Type B pancreatic cell (in vitro differentiated cells): ENCODE measurements at regions not wholly inside any gene's neighbourhood (a gene's known extent, or its start where the extent isn't known, plus 50 kb on each side); places are given as distances from the start of the nearest gene placed in this dataset.

Experiments used
- DNase-seq: peaks from one replicate; pipeline ENCODE4 v3.0.0; 2021; ENCODE audit warnings: mixed read lengths; ENCODE audit not compliant: unreplicated experiment; ENCODE audit errors: extremely low spot score
- H3K27ac Mint-ChIP-seq: 2 replicates; pipeline ENCODE4 v1.8.0; 2021; ENCODE audit warnings: mild to moderate bottlenecking, mixed read lengths
- H3K27me3 Mint-ChIP-seq: 2 replicates; pipeline ENCODE4 v1.8.0; 2021; ENCODE audit warnings: mixed read lengths
- H3K36me3 Mint-ChIP-seq: 2 replicates; pipeline ENCODE4 v1.8.0; 2021; ENCODE audit warnings: mixed read lengths
- H3K4me1 Mint-ChIP-seq: one replicate; pipeline ENCODE4 v1.8.0; 2021; ENCODE audit warnings: mixed read lengths; ENCODE audit not compliant: unreplicated experiment
- H3K4me3 Mint-ChIP-seq: 2 replicates; pipeline ENCODE4 v1.8.0; 2021; ENCODE audit warnings: mild to moderate bottlenecking, mixed read lengths
- H3K9me3 Mint-ChIP-seq: 2 replicates; pipeline ENCODE4 v1.8.0; 2021; ENCODE audit warnings: mixed read lengths
- CTCF ChIP-seq: fragments of 200-600 bp; sonication (generic); conservative IDR thresholded peaks from 2 replicates; pipeline ENCODE4 v1.5.0; 2021; ENCODE audit warnings: antibody characterized with exemption, mild to moderate bottlenecking

- Mint-ChIP-seq H3K4me3 (no peak overlapping the region), H3K27me3 (no peaks in the 10 kb centered on the region), H3K36me3 (no peaks in the 10 kb centered on the region), H3K9me3 (peaks cover 5% of the 10 kb centered on the region), H3K4me1 (no peaks in the 10 kb centered on the region), H3K27ac (no peak overlapping the region)
- DNase-seq, result no peak
- no peak for TF ChIP-seq CTCF
Measured at GRCh38 chr4:58740897-58741296, 1630.7 kb upstream of the IGFBP7 start.

- H3K27ac Mint-ChIP-seq, result no peak overlapping the region
- H3K4me3 Mint-ChIP-seq, result no peak overlapping the region
- H3K4me1 Mint-ChIP-seq, result no peaks in the 10 kb centered on the region
- DNase-seq, result no peak
- no peaks in the 10 kb centered on the region for H3K36me3 Mint-ChIP-seq
- no peak for TF ChIP-seq CTCF
- no peaks in the 10 kb centered on the region for H3K27me3 Mint-ChIP-seq
- H3K9me3 Mint-ChIP-seq, result peaks cover 5% of the 10 kb centered on the region
Measured at GRCh38 chr4:58739275-58739674, 1629.1 kb upstream of the IGFBP7 start.

- no peak overlapping the region for H3K27ac Mint-ChIP-seq
- no peak overlapping the region for H3K4me3 Mint-ChIP-seq
- H3K9me3 Mint-ChIP-seq, result peaks cover 5% of the 10 kb centered on the region
- no peaks in the 10 kb centered on the region for H3K36me3 Mint-ChIP-seq
- TF ChIP-seq CTCF, result no peak
- no peak for DNase-seq
- H3K4me1 Mint-ChIP-seq, result no peaks in the 10 kb centered on the region
- no peaks in the 10 kb centered on the region for H3K27me3 Mint-ChIP-seq
Measured at GRCh38 chr4:58738375-58738774, 1628.2 kb upstream of the IGFBP7 start.

- no peak for DNase-seq
- Mint-ChIP-seq H3K9me3 (no peaks in the 10 kb centered on the region), H3K4me1 (no peaks in the 10 kb centered on the region), H3K4me3 (no peak overlapping the region), H3K36me3 (no peaks in the 10 kb centered on the region), H3K27ac (no peak overlapping the region), H3K27me3 (no peaks in the 10 kb centered on the region)
- TF ChIP-seq CTCF, result no peak
Measured at GRCh38 chr4:58734030-58734674, 1624.0 kb upstream of the IGFBP7 start.

GRCh38 chr4:58732973-58733372 is 1622.8 kb upstream of the IGFBP7 start:
- Mint-ChIP-seq H3K27me3 (no peaks in the 10 kb centered on the region), H3K4me1 (no peaks in the 10 kb centered on the region), H3K9me3 (no peaks in the 10 kb centered on the region), H3K4me3 (no peak overlapping the region), H3K36me3 (no peaks in the 10 kb centered on the region), H3K27ac (no peak overlapping the region)
- no peak for DNase-seq
- peak; percentile 19 for TF ChIP-seq CTCF

GRCh38 chr4:58723954-58724353 is 1613.8 kb upstream of the IGFBP7 start:
- H3K27me3 Mint-ChIP-seq, result no peaks in the 10 kb centered on the region
- no peaks in the 10 kb centered on the region for H3K9me3 Mint-ChIP-seq
- H3K4me3 Mint-ChIP-seq, result no peak overlapping the region
- H3K4me1 Mint-ChIP-seq, result no peaks in the 10 kb centered on the region
- H3K36me3 Mint-ChIP-seq, result no peaks in the 10 kb centered on the region
- no peak for TF ChIP-seq CTCF
- DNase-seq, result no peak
- H3K27ac Mint-ChIP-seq, result no peak overlapping the region
